H7 (cell line): ENCODE measurements at regions not wholly inside any gene's neighbourhood (a gene's known extent, or its start where the extent isn't known, plus 50 kb on each side); places are given as distances from the start of the nearest gene placed in this dataset.

ENCODE experiments used
- DNase-seq: peaks from one replicate; pipeline ENCODE4 v3.0.0; 2012
- H3K27me3 ChIP-seq: 2 replicates; pipeline ENCODE4 v1.6.0; 2011; ENCODE audit warnings: mild to moderate bottlenecking, low read length; ENCODE audit not compliant: control insufficient read depth, insufficient read depth
- H3K36me3 ChIP-seq: replicated peaks from 2 replicates; pipeline ENCODE4 v1.5.1; 2011; ENCODE audit warnings: low read length; ENCODE audit not compliant: control insufficient read depth, insufficient read depth
- H3K4me3 ChIP-seq: 2 replicates; pipeline ENCODE4 v1.5.1; 2011; ENCODE audit warnings: low read depth, mild to moderate bottlenecking, control low read depth, low read length, moderate library complexity; ENCODE audit not compliant: insufficient read depth

- DNase-seq: peak; percentile 66
- no peak overlapping the region for H3K4me3 ChIP-seq
- H3K27me3 ChIP-seq: no peaks in the 10 kb centered on the region
- H3K36me3 ChIP-seq: no peaks in the 10 kb centered on the region
These were observed 64.4 kb upstream of the LINC01488 start for GRCh38 chr11:69416762-69417698.

GRCh38 chr11:69417699-69418085 is 63.8 kb upstream of the LINC01488 start:
- no peaks in the 10 kb centered on the region for H3K27me3 ChIP-seq
- no peak overlapping the region for H3K4me3 ChIP-seq
- DNase-seq: no peak
- H3K36me3 ChIP-seq: no peaks in the 10 kb centered on the region

- Histone ChIP-seq H3K4me3 (no peak overlapping the region), H3K27me3 (no peaks in the 10 kb centered on the region), H3K36me3 (no peaks in the 10 kb centered on the region)
- no peak for DNase-seq
These were observed 62.7 kb upstream of the LINC01488 start for GRCh38 chr11:69418576-69419296.

DNA sequence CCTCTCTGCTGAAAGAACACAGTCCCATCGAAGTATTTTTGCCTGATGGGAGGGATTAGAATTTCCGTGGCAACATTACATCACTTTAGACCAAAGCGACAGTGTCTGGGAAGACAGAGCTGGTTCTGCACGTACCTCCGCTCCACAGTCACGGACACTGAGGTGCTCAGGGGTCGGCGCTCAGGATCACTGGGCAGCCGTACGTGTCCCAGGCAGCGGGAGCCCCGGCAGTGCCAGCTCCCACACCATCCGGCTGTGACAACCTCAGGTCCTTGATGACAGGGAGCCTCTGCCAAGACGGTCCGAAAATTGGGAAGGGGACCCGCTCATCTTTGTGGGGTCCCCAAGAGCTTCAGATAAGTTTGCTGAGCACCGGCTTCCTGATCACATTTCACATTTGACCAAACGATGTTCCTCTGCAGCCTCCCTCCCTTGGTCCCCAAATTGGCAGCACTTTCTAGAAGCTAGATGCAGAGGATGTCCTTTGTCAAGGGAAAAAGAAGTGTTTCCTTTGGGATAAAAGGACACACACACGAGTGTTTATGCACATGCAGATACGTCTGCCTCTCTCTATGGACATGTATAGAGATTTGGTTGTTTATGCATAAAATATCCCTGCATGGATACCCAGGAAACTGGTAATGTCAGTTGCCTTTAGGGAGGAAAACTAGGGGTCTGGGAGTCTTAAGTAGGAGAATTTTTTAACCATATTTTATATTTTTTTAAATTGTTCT is 61.6 kb upstream of the LINC01488 start:
- Histone ChIP-seq H3K36me3 (no peaks in the 10 kb centered on the region), H3K27me3 (no peaks in the 10 kb centered on the region), H3K4me3 (no peak overlapping the region)
- no peak for DNase-seq

DNA sequence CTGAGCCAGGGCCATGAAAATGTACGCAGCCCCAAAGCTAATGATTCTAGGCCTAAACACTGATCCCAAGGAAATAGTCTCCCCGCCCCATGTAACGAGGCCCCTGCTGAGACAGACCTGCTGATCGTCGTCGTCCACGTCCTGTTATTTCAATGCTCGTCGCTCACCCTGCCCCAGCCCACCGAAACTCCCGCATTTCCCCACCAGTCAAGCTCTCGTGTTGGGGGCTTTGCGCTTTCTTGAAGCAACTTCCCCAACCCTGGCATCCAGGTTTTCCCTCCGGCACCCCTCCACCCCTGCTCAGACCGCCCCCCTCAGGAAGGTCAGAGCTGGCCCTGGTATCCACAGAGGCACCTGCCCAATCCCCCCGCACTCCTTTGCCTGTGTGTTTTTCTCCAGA is 58.8 kb upstream of the LINC01488 start:
- Histone ChIP-seq H3K27me3 (no peaks in the 10 kb centered on the region), H3K4me3 (no peak overlapping the region), H3K36me3 (no peaks in the 10 kb centered on the region)
- peak; percentile 65 for DNase-seq

GRCh38 chr11:69423181-69423580 is 58.3 kb upstream of the LINC01488 start:
- Histone ChIP-seq H3K4me3 (no peak overlapping the region), H3K36me3 (no peaks in the 10 kb centered on the region), H3K27me3 (no peaks in the 10 kb centered on the region)
- no peak for DNase-seq

GRCh38 chr11:69423611-69424385 is 57.7 kb upstream of the LINC01488 start:
- H3K36me3 ChIP-seq: no peaks in the 10 kb centered on the region
- DNase-seq: no peak
- H3K4me3 ChIP-seq: no peak overlapping the region
- no peaks in the 10 kb centered on the region for H3K27me3 ChIP-seq

DNA sequence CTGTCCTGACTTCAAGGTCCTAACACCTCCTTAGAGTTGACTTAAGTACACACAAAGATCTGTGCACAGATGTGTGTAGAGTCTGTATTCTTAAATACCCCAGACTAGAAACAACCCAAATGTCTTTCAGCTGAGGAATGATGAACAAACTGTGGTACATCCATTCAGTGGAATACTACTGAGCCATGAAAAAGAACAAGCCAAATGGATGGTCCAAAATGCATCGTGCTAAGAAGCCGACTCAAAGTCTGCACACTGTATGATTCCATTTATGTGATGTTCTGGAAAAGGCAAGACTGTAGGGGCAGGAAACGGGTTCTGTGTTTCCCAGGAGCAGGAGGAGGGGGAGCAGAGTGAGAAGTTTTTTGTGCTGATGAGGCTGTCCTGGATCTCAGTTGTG is 56.7 kb upstream of the LINC01488 start:
- Histone ChIP-seq H3K36me3 (no peaks in the 10 kb centered on the region), H3K4me3 (no peak overlapping the region), H3K27me3 (no peaks in the 10 kb centered on the region)
- no peak for DNase-seq

GRCh38 chr11:69425444-69425843 is 56.0 kb upstream of the LINC01488 start:
- Histone ChIP-seq H3K4me3 (no peak overlapping the region), H3K27me3 (no peaks in the 10 kb centered on the region), H3K36me3 (no peaks in the 10 kb centered on the region)
- no peak for DNase-seq

DNA sequence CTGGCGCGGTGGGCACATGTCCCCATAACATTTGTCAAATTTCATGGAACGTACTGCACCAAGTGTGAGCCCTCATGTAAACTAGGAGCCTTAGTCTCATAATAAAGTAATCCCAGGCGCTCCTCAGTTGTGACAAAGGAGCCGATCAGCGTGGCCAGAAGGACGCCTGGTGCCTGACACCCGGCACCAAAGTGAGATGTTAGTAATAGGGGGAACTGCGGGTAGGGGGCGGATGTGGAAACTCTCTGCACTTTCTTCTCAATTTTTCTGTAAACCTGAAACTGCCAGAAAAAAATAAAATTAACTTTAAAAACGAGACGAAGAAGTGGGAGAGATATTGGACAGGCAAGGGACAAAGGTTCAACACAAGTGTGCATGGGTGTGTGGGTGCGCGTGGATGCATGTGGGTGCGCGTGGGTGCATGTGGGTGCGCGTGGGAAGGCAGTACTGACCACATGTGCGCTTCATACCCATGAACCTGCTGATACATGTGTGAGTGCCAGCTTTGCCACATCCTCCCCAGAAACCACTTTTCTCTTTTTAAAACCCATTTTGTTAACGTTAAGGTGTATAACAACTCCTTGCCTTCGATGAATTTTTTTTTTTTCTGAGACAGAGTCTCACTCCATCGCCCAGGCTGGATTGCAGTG is 55.4 kb upstream of the LINC01488 start:
- DNase-seq: no peak
- H3K36me3 ChIP-seq: no peaks in the 10 kb centered on the region
- H3K4me3 ChIP-seq: no peak overlapping the region
- no peaks in the 10 kb centered on the region for H3K27me3 ChIP-seq

DNA sequence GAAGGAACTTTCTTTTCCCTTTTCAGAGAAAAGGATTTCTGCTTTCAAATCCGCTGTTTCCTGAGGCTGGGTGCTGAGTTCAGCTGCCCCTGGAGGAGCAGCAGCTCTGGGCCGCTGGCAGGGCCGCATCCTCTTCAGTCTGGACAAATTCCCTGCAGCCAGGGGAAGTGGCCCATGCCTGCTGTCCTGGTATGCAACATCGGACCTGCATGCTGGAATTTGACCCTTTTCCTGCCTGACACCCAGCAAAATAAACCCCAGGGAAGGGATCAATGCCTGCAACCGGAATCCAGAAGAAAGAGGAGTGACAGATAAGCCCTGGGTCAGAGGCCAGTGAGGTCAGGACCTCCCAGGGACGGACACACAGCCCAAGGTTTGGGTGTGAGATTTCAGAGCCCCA is 54.1 kb upstream of the LINC01488 start:
- Histone ChIP-seq H3K4me3 (no peak overlapping the region), H3K27me3 (no peaks in the 10 kb centered on the region), H3K36me3 (no peaks in the 10 kb centered on the region)
- DNase-seq: peak; percentile 58

- no peak overlapping the region for H3K4me3 ChIP-seq
- DNase-seq: no peak
- no peaks in the 10 kb centered on the region for H3K27me3 ChIP-seq
- no peaks in the 10 kb centered on the region for H3K36me3 ChIP-seq
These were observed 53.3 kb upstream of the LINC01488 start for GRCh38 chr11:69427906-69428880.
